ENCODE measurements at regions not wholly inside any gene's neighbourhood (a gene's known extent, or its start where the extent isn't known, plus 50 kb on each side); places are given as distances from the start of the nearest gene placed in this dataset.

- no peak for TF ChIP-seq POLR2A (IDR thresholded peaks at IDR 0.05)
- no peak for TF ChIP-seq CTCF (IDR thresholded peaks at IDR 0.05 in 4 of 5, conservative IDR thresholded peaks at IDR 0.05 in 1 of 5)
Observed at GRCh38 chr4:125961626-125962025, 646.9 kb downstream of the FAT4 start.
